ENCODE measurements at regions not wholly inside any gene's neighbourhood (a gene's known extent, or its start where the extent isn't known, plus 50 kb on each side); places are given as distances from the start of the nearest gene placed in this dataset.

DNA sequence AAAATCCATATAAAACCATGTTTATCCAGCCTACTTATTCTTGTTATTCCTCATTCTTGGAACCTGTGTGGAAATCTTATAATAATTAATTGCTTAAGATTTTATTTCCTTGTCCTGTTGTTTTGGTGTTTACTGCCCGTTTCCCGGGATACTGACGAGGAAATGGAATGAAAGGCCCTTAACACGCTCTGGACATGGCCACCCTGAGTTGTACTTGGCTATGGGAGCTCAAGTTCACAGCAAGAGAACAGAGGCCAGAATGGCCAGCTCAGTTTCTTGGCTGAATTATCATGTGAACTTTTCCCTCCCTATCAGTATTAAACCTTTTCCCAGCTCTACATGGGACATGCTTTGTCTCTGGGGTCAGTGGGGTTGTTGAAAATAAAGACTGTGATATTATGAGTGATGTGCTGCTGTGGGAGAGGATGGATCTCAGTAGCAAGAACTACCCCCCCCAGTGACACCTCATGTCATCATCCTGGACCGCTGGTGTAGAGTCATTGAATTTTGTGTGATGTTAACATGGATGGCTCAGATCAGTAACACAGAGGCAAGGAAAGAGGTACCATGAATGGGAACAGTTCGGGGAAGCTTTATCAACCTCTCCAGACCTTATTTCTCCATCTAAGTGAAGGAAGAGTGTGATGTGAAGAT, 87.0 kb upstream of the IGFBP3 start:
- TF ChIP-seq EZH2phosphoT487 (IDR thresholded peaks at IDR 0.05) = no peak
- TF ChIP-seq, protein P1, sequence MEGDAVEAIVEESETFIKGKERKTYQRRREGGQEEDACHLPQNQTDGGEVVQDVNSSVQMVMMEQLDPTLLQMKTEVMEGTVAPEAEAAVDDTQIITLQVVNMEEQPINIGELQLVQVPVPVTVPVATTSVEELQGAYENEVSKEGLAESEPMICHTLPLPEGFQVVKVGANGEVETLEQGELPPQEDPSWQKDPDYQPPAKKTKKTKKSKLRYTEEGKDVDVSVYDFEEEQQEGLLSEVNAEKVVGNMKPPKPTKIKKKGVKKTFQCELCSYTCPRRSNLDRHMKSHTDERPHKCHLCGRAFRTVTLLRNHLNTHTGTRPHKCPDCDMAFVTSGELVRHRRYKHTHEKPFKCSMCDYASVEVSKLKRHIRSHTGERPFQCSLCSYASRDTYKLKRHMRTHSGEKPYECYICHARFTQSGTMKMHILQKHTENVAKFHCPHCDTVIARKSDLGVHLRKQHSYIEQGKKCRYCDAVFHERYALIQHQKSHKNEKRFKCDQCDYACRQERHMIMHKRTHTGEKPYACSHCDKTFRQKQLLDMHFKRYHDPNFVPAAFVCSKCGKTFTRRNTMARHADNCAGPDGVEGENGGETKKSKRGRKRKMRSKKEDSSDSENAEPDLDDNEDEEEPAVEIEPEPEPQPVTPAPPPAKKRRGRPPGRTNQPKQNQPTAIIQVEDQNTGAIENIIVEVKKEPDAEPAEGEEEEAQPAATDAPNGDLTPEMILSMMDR (IDR thresholded peaks at IDR 0.05) = no peak
